ENCODE measurements at regions not wholly inside any gene's neighbourhood (a gene's known extent, or its start where the extent isn't known, plus 50 kb on each side); places are given as distances from the start of the nearest gene placed in this dataset.

DNA sequence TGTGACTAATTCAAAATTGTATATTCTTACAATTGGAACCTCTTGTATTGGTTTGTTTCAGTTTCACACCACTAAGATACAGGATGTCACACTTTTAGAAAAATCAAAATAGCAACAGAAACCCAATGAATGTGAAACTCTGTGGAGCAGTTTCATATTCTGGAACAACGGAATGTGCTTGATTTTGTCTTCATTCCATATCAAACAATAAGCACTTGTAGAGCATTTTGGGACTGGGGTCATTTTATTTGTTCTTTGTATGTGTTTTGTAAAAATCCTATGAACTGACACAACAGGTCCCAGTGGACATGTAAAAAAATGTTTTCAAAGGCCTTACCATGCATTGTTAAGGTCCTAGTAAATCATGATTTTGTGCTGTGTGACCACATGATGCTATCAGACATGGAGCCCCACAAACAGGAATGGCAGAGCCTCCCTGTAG lies 123.1 kb downstream of the DKK1 start:
- no peak for DNase-seq (ENCODE audit: low read depth, low spot score)
- no peaks in the 10 kb centered on the region for H3K27me3 ChIP-seq (ENCODE audit: control insufficient read depth, insufficient read depth, low read length)
- no peak overlapping the region for H3K4me3 ChIP-seq (ENCODE audit: low read depth, low read length)
- CTCF ChIA-PET, result no interaction called here
- POLR2A ChIA-PET, result no interaction called here
- no peak overlapping the region for H3K27ac ChIP-seq (ENCODE audit: low read depth, low read length)
- no peaks in the 10 kb centered on the region for H3K9me3 ChIP-seq (ENCODE audit: control insufficient read depth, insufficient read depth, low read length)
- TF ChIP-seq, protein P1, sequence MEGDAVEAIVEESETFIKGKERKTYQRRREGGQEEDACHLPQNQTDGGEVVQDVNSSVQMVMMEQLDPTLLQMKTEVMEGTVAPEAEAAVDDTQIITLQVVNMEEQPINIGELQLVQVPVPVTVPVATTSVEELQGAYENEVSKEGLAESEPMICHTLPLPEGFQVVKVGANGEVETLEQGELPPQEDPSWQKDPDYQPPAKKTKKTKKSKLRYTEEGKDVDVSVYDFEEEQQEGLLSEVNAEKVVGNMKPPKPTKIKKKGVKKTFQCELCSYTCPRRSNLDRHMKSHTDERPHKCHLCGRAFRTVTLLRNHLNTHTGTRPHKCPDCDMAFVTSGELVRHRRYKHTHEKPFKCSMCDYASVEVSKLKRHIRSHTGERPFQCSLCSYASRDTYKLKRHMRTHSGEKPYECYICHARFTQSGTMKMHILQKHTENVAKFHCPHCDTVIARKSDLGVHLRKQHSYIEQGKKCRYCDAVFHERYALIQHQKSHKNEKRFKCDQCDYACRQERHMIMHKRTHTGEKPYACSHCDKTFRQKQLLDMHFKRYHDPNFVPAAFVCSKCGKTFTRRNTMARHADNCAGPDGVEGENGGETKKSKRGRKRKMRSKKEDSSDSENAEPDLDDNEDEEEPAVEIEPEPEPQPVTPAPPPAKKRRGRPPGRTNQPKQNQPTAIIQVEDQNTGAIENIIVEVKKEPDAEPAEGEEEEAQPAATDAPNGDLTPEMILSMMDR (IDR thresholded peaks at IDR 0.05; ENCODE audit: low read depth, low read length), result no peak

GRCh38 chr10:52438119-52438518 lies 124.0 kb downstream of the DKK1 start:
- CTCF ChIA-PET, result interaction anchor here (0.7 kb wide), 1 partner anchor 57 kb away, joined by 3 read pairs; no protein-coding TSS in a partner anchor
- no peak overlapping the region for H3K27ac ChIP-seq (ENCODE audit: low read depth, low read length)
- H3K9me3 ChIP-seq (ENCODE audit: control insufficient read depth, insufficient read depth, low read length), result no peaks in the 10 kb centered on the region
- no peak overlapping the region for H3K4me3 ChIP-seq (ENCODE audit: low read depth, low read length)
- no peak for DNase-seq (ENCODE audit: low read depth, low spot score)
- H3K27me3 ChIP-seq (ENCODE audit: control insufficient read depth, insufficient read depth, low read length), result no peaks in the 10 kb centered on the region
- POLR2A ChIA-PET, result no interaction called here
- TF ChIP-seq, protein P1 (IDR thresholded peaks at IDR 0.05; ENCODE audit: low read depth, low read length), result no peak

DNA sequence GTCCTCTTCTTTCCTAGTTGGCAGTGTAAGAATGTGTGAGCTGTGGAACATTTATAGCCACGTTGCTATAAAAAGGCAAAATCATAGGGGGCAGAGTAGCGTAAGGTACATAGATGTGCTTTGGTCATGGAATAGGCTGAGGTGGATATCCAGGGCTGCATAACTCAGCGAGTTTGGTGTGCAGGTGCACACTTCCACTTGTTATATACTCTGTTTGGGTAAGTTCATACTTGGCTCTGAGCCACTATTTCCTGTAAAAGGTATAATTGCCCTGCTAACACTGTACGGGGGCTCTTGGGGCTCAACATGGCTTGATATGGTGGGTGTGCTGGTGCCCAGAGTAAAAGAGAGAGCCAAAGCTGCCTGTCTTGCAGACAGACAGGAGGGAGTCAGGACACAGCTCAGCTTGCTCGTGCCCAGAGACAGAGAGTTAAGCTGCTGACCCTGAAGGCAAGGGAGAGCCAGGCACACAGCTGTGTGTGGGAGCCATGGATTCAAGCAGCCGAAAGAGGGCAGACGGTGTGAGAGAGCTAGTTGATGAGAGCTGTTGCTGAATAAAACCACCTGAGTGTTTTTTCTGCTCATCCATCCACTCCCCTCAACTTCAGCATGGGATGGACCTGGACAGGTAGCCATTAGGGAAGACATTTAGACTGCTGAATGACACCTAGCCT lies 126.7 kb downstream of the DKK1 start:
- Histone ChIP-seq H3K9me3 (ENCODE audit: control insufficient read depth, insufficient read depth, low read length) (no peaks in the 10 kb centered on the region), H3K27me3 (ENCODE audit: control insufficient read depth, insufficient read depth, low read length) (no peaks in the 10 kb centered on the region), H3K27ac (ENCODE audit: low read depth, low read length) (no peak overlapping the region), H3K4me3 (ENCODE audit: low read depth, low read length) (no peak overlapping the region)
- ChIA-PET CTCF (interaction anchor here (1.1 to 1.5 kb wide), 2 partner anchors 51 to 127 kb away, joined by 3 to 4 read pairs; partner anchors contain the start of gene DKK1), POLR2A (no interaction called here)
- TF ChIP-seq, protein P1 (IDR thresholded peaks at IDR 0.05; ENCODE audit: low read depth, low read length), result peak; percentile 8; the same call in 1 of the 2 replicates
- DNase-seq (ENCODE audit: low read depth, low spot score), result no peak

GRCh38 chr10:52442576-52442975 lies 128.5 kb downstream of the DKK1 start:
- Histone ChIP-seq H3K4me3 (ENCODE audit: low read depth, low read length) (no peak overlapping the region), H3K9me3 (ENCODE audit: control insufficient read depth, insufficient read depth, low read length) (no peaks in the 10 kb centered on the region), H3K27me3 (ENCODE audit: control insufficient read depth, insufficient read depth, low read length) (no peaks in the 10 kb centered on the region), H3K27ac (ENCODE audit: low read depth, low read length) (no peak overlapping the region)
- TF ChIP-seq, protein P1 (IDR thresholded peaks at IDR 0.05; ENCODE audit: low read depth, low read length), result no peak
- ChIA-PET POLR2A (interaction anchor here (1.0 kb wide), 1 partner anchor 129 kb away, joined by 3 read pairs; the partner anchor contains the start of gene DKK1), CTCF (interaction anchor here (2.2 kb wide), 1 partner anchor 135 kb away, joined by 6 read pairs; no protein-coding TSS in a partner anchor)
- no peak for DNase-seq (ENCODE audit: low read depth, low spot score)
